ENCODE measurements at regions not wholly inside any gene's neighbourhood (a gene's known extent, or its start where the extent isn't known, plus 50 kb on each side); places are given as distances from the start of the nearest gene placed in this dataset.

- Mint-ChIP-seq H3K27ac (no peak overlapping the region), H3K36me3 (no peaks in the 10 kb centered on the region), H3K4me1 (no peaks in the 10 kb centered on the region), H3K27me3 (peaks cover 11% of the 10 kb centered on the region), H3K9me3 (peaks cover 0 to 5% (median 0%) of the 10 kb centered on the region in 7 donors), H3K4me3 (no peak overlapping the region)
- DNase-seq (no peak), ATAC-seq (ENCODE audit: low read depth in 2 of 2) (no peak)
- Histone ChIP-seq H3K27ac (ENCODE audit: insufficient read depth, low read length, poor library complexity, severe bottlenecking) (no peak overlapping the region), H3K9me3 (ENCODE audit: control insufficient read depth in 2 of 2, low read length in 2 of 2) (no peaks in the 10 kb centered on the region), H3K4me3 (ENCODE audit: low read depth, low read length) (no peak overlapping the region), H3K27me3 (ENCODE audit: control insufficient read depth, insufficient read depth, low read length) (no peaks in the 10 kb centered on the region), H3K36me3 (ENCODE audit: control insufficient read depth, insufficient read depth, low read length) (no peaks in the 10 kb centered on the region), H3K4me1 (ENCODE audit: control insufficient read depth, insufficient read depth, low read length, poor library complexity, severe bottlenecking) (no peaks in the 10 kb centered on the region)
Observed at GRCh38 chr7:116438267-116438666, 61.3 kb upstream of the CAV2 start.

GRCh38 chr7:116439005-116439404 is 60.5 kb upstream of the CAV2 start:
- H3K27ac Mint-ChIP-seq: no peak overlapping the region
- Histone ChIP-seq H3K36me3 (ENCODE audit: control insufficient read depth, insufficient read depth, low read length) (no peaks in the 10 kb centered on the region), H3K27me3 (ENCODE audit: control insufficient read depth, insufficient read depth, low read length) (peaks cover 3% of the 10 kb centered on the region), H3K4me1 (ENCODE audit: control insufficient read depth, insufficient read depth, low read length, poor library complexity, severe bottlenecking) (no peaks in the 10 kb centered on the region), H3K4me3 (ENCODE audit: low read depth, low read length) (no peak overlapping the region), H3K27ac (ENCODE audit: insufficient read depth, low read length, poor library complexity, severe bottlenecking) (no peak overlapping the region), H3K9me3 (ENCODE audit: control insufficient read depth in 2 of 2, low read length in 2 of 2) (no peaks in the 10 kb centered on the region)
- no peaks in the 10 kb centered on the region for H3K4me1 Mint-ChIP-seq
- no peak overlapping the region for H3K4me3 Mint-ChIP-seq
- H3K9me3 Mint-ChIP-seq: peaks cover 0 to 5% (median 0%) of the 10 kb centered on the region in 7 donors
- H3K27me3 Mint-ChIP-seq: peaks cover 11% of the 10 kb centered on the region
- no peaks in the 10 kb centered on the region for H3K36me3 Mint-ChIP-seq
- ATAC-seq (ENCODE audit: low read depth in 2 of 2): no peak
- no peak for DNase-seq

GRCh38 chr7:116439841-116440549 is 59.5 kb upstream of the CAV2 start:
- Mint-ChIP-seq H3K4me3 (peak overlapping the region in 1 of 4 donors; percentile 8), H3K9me3 (peaks cover 0 to 3% (median 0%) of the 10 kb centered on the region in 7 donors), H3K27me3 (peaks cover 11% of the 10 kb centered on the region), H3K4me1 (no peaks in the 10 kb centered on the region), H3K27ac (no peak overlapping the region), H3K36me3 (no peaks in the 10 kb centered on the region)
- H3K27me3 ChIP-seq (ENCODE audit: control insufficient read depth, insufficient read depth, low read length): peaks cover 3% of the 10 kb centered on the region
- ATAC-seq (ENCODE audit: low read depth in 2 of 2) (no peak), DNase-seq (no peak)
- H3K36me3 ChIP-seq (ENCODE audit: control insufficient read depth, insufficient read depth, low read length): no peaks in the 10 kb centered on the region
- H3K4me3 ChIP-seq (ENCODE audit: low read depth, low read length): no peak overlapping the region
- no peaks in the 10 kb centered on the region for H3K4me1 ChIP-seq (ENCODE audit: control insufficient read depth, insufficient read depth, low read length, poor library complexity, severe bottlenecking)
- H3K27ac ChIP-seq (ENCODE audit: insufficient read depth, low read length, poor library complexity, severe bottlenecking): no peak overlapping the region
- H3K9me3 ChIP-seq (ENCODE audit: control insufficient read depth in 2 of 2, low read length in 2 of 2): no peaks in the 10 kb centered on the region

- no peak overlapping the region for H3K4me3 ChIP-seq (ENCODE audit: low read depth, low read length)
- no peaks in the 10 kb centered on the region for H3K9me3 ChIP-seq (ENCODE audit: control insufficient read depth in 2 of 2, low read length in 2 of 2)
- ATAC-seq (ENCODE audit: low read depth in 2 of 2): no peak
- no peaks in the 10 kb centered on the region for H3K4me1 Mint-ChIP-seq
- H3K4me3 Mint-ChIP-seq: no peak overlapping the region
- H3K27ac ChIP-seq (ENCODE audit: insufficient read depth, low read length, poor library complexity, severe bottlenecking): no peak overlapping the region
- peaks cover 0 to 3% (median 0%) of the 10 kb centered on the region in 7 donors for H3K9me3 Mint-ChIP-seq
- no peak overlapping the region for H3K27ac Mint-ChIP-seq
- H3K36me3 ChIP-seq (ENCODE audit: control insufficient read depth, insufficient read depth, low read length): no peaks in the 10 kb centered on the region
- no peak for DNase-seq
- peaks cover 3% of the 10 kb centered on the region for H3K27me3 ChIP-seq (ENCODE audit: control insufficient read depth, insufficient read depth, low read length)
- peaks cover 6% of the 10 kb centered on the region for H3K27me3 Mint-ChIP-seq
- H3K36me3 Mint-ChIP-seq: no peaks in the 10 kb centered on the region
- H3K4me1 ChIP-seq (ENCODE audit: control insufficient read depth, insufficient read depth, low read length, poor library complexity, severe bottlenecking): no peaks in the 10 kb centered on the region
Observed at GRCh38 chr7:116441534-116441933, 58.0 kb upstream of the CAV2 start.

GRCh38 chr7:116443101-116443523 is 56.4 kb upstream of the CAV2 start:
- H3K4me3 Mint-ChIP-seq: no peak overlapping the region
- H3K9me3 ChIP-seq (ENCODE audit: control insufficient read depth in 2 of 2, low read length in 2 of 2): no peaks in the 10 kb centered on the region
- no peaks in the 10 kb centered on the region for H3K4me1 ChIP-seq (ENCODE audit: control insufficient read depth, insufficient read depth, low read length, poor library complexity, severe bottlenecking)
- no peak overlapping the region for H3K27ac Mint-ChIP-seq
- H3K36me3 Mint-ChIP-seq: no peaks in the 10 kb centered on the region
- H3K9me3 Mint-ChIP-seq: peaks cover 0 to 3% (median 0%) of the 10 kb centered on the region in 7 donors
- no peak overlapping the region for H3K27ac ChIP-seq (ENCODE audit: insufficient read depth, low read length, poor library complexity, severe bottlenecking)
- no peak for ATAC-seq (ENCODE audit: low read depth in 2 of 2)
- no peaks in the 10 kb centered on the region for H3K27me3 Mint-ChIP-seq
- no peaks in the 10 kb centered on the region for H3K4me1 Mint-ChIP-seq
- no peak for DNase-seq
- peaks cover 3% of the 10 kb centered on the region for H3K27me3 ChIP-seq (ENCODE audit: control insufficient read depth, insufficient read depth, low read length)
- H3K36me3 ChIP-seq (ENCODE audit: control insufficient read depth, insufficient read depth, low read length): no peaks in the 10 kb centered on the region
- no peak overlapping the region for H3K4me3 ChIP-seq (ENCODE audit: low read depth, low read length)

- H3K27ac Mint-ChIP-seq: no peak overlapping the region
- H3K9me3 ChIP-seq (ENCODE audit: control insufficient read depth in 2 of 2, low read length in 2 of 2): no peaks in the 10 kb centered on the region
- H3K4me1 ChIP-seq (ENCODE audit: control insufficient read depth, insufficient read depth, low read length, poor library complexity, severe bottlenecking): no peaks in the 10 kb centered on the region
- H3K36me3 ChIP-seq (ENCODE audit: control insufficient read depth, insufficient read depth, low read length): no peaks in the 10 kb centered on the region
- no peak overlapping the region for H3K4me3 Mint-ChIP-seq
- H3K27me3 Mint-ChIP-seq: no peaks in the 10 kb centered on the region
- no peaks in the 10 kb centered on the region for H3K36me3 Mint-ChIP-seq
- H3K4me3 ChIP-seq (ENCODE audit: low read depth, low read length): no peak overlapping the region
- DNase-seq: no peak
- H3K4me1 Mint-ChIP-seq: no peaks in the 10 kb centered on the region
- no peak overlapping the region for H3K27ac ChIP-seq (ENCODE audit: insufficient read depth, low read length, poor library complexity, severe bottlenecking)
- no peak for ATAC-seq (ENCODE audit: low read depth in 2 of 2)
- peaks cover 3% of the 10 kb centered on the region for H3K27me3 ChIP-seq (ENCODE audit: control insufficient read depth, insufficient read depth, low read length)
- H3K9me3 Mint-ChIP-seq: peaks cover 0 to 3% (median 0%) of the 10 kb centered on the region in 7 donors
Observed at GRCh38 chr7:116443646-116444045, 55.9 kb upstream of the CAV2 start.

- DNase-seq (no peak), ATAC-seq (ENCODE audit: low read depth in 2 of 2) (no peak)
- Histone ChIP-seq H3K27ac (ENCODE audit: insufficient read depth, low read length, poor library complexity, severe bottlenecking) (no peak overlapping the region), H3K9me3 (ENCODE audit: control insufficient read depth in 2 of 2, low read length in 2 of 2) (no peaks in the 10 kb centered on the region), H3K4me3 (ENCODE audit: low read depth, low read length) (no peak overlapping the region), H3K36me3 (ENCODE audit: control insufficient read depth, insufficient read depth, low read length) (no peaks in the 10 kb centered on the region), H3K27me3 (ENCODE audit: control insufficient read depth, insufficient read depth, low read length) (peaks cover 3% of the 10 kb centered on the region), H3K4me1 (ENCODE audit: control insufficient read depth, insufficient read depth, low read length, poor library complexity, severe bottlenecking) (no peaks in the 10 kb centered on the region)
- Mint-ChIP-seq H3K9me3 (peaks cover 0 to 2% (median 0%) of the 10 kb centered on the region in 7 donors), H3K27me3 (no peaks in the 10 kb centered on the region), H3K4me3 (no peak overlapping the region), H3K4me1 (no peaks in the 10 kb centered on the region), H3K36me3 (no peaks in the 10 kb centered on the region), H3K27ac (no peak overlapping the region)
Observed at GRCh38 chr7:116445447-116446211, 53.9 kb upstream of the CAV2 start.

Measured in CD4-positive, CD25-positive, alpha-beta regulatory T cell (primary cell).